Amniotic epithelial cell (primary cell): ENCODE measurements at regions not wholly inside any gene's neighbourhood (a gene's known extent, or its start where the extent isn't known, plus 50 kb on each side); places are given as distances from the start of the nearest gene placed in this dataset.
A peak's percentile ranks its signal among the peaks of the same experiment; 100 is the strongest.

Source experiments
- DNase-seq: peaks from one replicate; pipeline ENCODE4 v3.0.0-alpha.2; 2010; ENCODE audit warnings: low read depth

DNA sequence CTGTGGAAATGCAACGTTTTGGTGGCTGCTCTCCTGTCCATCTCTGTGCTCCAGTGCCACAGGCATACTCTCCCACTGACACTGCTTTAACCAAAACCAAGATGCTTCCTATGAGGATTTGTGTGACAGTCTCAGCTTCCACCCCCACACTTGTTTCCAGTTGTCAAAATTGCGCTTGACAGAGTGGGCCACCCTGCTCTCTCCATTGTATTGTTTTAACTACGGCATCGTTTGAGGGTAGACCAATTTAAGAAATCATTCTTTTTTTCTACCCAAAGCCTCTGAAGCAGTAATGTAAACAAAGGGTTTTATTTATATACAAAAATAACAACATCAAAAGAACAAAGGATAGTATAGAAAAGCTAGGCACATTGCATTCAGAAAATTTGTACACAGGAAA, 178.0 kb downstream of the INHBA start:
- DNase-seq: no peak

DNA sequence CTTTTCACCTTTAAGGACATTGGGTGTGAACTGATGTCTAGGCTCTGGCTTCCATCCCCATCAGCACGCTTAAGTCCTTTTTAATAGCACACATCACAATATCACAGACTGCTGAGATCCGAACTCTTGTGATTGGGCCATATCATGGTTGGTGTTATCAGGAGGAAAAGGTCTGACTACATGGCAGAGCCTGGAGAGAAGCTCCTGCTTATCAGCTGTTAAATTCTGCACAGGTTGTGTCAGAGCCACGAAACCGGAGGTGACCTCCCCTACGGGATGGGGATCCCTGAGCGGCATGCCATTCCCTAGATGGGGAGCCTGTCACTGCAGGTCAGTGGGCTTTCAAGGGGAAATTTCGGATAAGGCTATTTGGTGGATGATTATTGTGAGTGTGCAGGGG, 182.4 kb downstream of the INHBA start:
- DNase-seq: no peak

DNA sequence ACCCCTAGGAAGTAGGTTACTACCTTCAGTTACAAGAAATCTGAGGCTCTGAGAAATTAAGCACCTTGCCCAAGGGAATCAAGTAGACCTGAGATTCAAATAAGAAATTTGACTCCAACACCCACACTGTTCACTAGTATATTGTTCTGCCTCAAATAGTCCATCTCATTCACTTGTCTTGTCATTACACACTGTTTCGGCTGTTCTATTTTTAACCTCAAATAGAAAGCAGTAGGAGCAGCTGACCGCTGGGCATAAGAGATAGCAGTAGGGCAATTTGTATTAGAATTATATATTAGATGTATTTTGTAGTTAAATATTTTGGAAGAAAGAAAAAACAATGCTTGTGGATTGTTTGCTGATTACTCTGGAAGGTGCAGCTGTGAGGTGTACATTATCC, 185.1 kb downstream of the INHBA start:
- DNase-seq: no peak

DNA sequence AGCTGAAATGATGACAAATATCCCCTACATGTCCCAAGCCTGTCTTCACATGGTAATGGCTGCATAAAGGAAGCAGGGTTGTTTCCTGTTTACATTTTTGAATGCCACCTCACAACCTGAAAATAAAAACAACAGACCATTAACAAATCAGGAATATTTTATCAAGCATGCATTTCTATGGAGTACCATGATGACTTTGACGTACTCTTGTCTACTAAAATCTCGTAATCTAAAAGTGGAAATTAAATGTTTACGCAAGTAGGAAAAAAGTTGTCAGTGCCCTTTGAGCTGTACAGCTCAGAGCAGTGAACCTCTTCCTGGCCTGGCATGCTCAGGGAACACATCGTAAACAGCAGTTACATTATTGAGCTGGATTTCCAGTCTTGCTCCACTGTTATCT, 194.1 kb downstream of the INHBA start:
- peak; percentile 17 for DNase-seq

DNA sequence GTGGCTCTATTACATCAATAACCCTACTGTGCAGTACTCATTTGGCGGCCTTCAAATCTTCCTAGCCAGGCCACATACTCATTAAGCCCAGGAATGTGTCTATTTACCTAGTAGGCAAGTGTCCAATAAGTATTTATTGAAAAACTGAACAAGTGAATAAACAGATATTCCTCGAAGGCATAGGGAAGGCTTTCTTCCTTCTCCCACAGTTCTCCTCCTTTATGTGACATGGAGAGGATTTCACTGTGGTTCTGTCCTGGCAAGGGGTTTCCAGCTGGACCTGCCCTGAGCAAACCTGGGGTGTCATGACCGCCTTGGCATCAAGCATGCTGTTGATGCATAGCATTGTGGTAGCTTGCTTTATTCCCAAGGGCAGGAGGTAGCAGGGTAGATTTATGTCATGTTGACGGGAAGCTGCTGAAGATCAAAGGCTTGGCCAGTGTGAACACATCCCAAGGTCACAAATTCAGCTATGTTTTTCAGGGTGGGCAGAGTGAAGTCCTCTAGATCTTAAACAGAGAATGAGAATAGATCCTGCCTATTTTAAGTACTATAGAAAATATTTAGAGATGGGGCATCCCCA, 195.1 kb downstream of the INHBA start:
- no peak for DNase-seq

DNA sequence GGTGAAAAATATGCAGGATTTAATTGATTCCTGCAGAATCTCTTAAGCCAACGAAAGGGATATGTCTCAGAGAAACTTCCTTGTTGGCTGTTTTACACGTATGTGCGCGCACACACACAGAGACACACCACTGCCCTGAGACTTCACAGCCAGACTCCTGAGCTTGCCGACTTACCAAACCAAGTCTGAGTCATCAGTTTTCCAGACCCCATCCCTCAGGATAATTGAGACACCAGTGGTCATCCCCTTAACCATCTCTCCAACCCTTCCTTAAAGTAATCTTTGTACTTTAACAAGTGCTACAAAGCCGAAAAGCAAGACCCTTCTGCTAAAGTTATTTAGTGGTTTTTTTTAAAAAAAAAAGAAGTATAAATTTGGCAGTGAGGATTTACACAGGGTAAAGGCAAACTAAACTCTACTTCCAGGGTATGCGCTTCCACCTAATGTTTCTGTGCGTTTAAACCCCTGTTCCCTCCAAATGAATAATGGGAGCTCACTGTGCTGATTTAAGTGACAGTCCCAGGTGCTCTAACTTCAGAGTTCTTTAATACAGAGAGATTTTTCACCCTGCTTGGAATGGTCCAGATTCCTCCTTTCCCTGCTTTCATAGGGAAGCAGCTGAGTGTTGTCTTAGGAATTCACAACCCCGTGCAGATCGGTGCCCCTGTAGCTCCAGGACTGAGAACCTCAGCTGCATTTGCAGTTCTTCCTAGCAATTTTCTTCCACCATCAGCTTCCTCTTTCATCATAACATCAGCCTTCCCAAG, 198.5 kb downstream of the INHBA start:
- no peak for DNase-seq

DNA sequence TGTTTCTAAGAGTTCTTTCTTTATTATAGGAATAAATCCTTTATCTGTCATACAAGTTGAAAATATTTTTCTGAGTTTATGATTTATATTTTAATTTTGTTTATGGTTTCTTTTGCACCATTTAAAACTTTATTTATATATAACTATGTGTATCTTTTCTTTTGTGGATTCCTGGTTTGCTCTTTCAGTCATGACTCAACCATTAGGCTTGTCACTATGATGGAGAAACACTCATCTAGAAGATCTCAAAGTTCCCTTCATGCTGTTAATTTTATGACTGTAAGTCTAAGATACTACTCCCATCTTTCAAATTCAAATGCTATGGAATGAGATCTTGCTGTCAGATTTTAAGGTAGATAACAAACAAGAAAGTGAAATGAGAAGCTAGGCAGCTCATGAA, 199.5 kb downstream of the INHBA start:
- peak; percentile 41 for DNase-seq

DNA sequence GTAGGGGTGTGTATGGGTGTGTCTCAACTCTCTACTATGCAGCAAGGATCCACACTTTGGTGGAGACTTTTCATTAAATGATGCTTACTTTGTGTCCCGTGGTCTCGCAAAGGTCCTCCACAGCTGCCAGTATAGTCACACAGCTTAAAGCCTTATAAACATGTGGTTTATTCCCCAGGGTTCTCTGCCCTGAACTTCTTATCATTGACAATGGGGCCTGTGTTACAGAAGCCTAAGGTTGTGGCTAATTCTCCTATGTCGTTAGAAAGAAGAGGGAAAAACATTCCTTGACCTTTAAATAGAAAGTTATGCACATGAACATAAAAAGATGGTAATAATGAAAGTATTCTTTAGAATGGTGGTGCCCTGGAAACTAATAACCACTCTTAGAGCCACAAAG, 201.4 kb downstream of the INHBA start:
- no peak for DNase-seq

DNA sequence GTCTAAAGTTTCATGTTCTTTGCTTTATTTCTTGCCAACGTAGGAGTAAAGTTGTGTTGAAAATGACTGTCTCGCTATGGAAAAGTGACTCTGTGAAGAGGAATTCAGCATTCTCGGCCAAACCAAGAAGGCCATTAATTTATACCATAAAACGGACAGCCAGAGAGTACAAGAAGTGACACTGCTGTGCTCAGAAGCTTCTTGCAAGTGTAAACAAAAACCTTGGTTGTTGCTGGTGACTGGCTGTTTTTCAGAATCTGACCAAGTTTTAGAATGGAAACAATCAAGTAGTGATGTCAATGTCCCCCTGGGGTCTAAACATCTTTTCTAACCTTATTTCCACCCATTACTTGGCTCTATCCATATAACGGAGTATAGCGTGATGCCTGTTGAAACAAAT, 201.9 kb downstream of the INHBA start:
- DNase-seq: no peak

DNA sequence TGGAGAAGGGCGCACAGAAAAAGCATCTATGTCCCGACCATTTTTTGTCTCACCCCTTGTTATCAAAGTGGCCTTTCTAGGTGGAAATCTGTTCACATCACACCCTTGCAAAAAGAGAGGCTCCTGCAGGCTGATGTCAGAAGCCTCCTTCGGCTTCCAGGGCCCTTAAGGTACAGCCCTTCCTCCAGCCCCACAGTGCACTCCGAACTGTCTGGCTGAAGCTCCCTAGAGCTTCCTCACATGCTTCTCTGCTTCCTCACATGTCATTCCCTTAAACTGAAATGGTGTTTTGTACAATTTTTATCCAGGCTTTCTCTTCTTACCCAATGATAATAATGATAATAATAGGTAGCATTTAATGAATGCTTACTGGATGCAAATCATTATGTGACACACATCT, 210.3 kb downstream of the INHBA start:
- no peak for DNase-seq

DNA sequence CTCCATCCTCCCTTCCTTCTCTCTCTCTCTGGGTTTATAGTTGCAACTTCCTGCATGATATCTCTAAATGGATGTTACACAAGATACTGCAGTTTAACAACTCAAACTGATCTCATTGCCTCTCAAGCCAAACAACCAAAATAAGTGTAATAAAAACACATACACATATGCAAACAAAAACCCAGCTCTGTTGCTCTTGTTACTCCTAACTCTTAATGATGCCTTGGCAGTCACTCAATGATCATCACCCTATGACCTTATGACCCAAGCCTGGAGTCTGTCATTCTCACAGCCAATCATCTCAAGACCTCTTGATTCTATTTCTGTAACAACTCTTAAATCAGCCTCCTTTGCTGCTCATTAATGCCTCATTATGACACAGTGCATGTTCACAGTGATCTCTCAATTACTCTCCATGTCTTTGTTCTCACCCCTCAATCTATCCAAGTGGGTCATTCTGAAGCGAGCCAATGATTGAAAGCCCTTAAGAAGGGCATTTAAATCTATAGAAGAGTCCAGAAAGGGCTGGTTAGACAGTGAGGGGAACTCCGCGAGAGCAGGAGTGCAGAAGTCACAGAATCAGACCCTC, 210.9 kb downstream of the INHBA start:
- peak; percentile 47 for DNase-seq

DNA sequence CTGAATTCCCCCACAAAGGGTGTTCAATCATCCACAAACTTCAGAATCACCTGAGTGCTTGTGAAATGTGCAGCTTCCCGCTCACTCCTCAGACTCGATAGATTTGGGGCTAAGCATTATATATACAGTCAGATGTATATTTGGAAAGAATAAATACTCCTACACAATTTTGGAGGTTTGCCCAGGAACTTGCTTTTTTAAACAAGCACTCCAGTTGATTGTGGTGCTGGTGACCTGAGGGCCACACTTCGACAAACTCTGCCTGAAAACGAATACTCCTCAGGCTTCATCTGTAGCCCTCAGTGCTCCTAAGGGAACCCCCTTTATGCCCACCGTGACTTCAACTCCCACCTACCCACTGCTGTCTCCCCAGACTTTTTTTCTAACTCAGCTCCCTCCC, 211.6 kb downstream of the INHBA start:
- DNase-seq: no peak

DNA sequence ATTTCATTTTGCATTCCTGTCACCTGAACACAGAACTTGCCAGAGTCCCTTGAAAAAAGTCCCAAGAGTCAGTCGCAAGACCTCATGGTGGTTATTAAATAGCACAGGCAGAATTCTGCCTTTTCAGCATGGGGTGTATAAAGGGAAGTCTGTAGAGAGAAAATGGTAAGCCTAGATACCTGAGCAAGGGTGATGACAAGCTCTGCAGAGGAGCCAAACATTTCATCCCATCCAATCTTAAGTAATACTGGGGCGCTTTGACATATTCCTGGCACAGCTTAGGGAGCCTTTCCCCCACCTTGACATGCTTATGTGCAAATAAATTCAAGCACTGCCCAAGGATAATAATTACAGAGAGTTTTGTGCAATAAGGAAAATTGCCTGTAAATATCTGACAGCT, 213.0 kb downstream of the INHBA start:
- DNase-seq: no peak

DNA sequence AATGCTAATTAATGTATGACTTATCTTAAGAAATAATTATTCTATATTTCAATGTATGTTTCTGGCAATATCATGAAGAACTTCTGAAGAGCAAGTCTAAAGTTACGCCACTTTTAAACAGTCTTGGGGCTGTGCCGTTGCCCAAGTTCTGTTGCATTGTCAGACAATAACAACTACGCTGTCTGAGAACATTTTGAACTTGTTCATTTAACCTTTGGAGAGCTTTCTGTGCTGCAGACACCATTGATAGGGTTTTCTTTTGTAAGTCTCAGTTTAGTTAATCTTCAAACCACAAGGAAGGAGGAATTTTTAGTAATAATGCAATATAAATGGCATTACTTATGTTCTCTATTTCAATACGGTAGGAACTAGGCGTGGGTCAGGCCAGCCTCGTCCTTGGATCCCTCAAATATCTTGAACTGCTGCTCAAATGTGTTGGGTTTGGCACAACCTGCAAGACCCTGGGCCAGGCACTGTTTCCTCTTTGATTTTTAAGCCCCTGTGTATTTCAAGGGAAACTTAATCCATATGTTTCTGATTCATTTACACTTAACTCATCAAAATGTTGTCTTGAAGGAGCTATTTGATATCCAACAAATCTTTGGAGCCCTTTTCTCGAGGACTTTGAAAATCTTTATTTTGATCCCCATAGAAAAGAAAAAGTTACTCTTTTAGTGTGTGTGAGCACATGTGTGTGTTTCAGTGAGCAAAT, 215.5 kb downstream of the INHBA start:
- peak; percentile 47 for DNase-seq

DNA sequence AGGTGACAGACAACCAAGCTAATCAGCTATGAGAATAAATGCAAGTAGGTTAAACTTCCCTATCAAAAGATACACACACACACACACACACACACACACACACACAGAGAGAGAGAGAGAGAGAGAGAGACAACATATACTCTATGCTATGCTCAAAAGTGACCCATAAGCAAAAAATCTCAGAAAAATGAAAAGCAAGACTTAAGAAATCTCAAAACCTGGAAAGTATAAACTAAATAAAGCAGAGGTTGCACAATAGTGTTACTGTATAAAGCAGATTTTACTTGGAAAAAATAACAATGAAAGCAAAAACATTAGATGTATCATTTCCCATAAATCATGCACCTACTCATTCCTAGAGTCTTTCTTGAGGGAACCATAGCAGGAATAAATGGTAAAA, 221.5 kb downstream of the INHBA start:
- DNase-seq: peak; percentile 42

DNA sequence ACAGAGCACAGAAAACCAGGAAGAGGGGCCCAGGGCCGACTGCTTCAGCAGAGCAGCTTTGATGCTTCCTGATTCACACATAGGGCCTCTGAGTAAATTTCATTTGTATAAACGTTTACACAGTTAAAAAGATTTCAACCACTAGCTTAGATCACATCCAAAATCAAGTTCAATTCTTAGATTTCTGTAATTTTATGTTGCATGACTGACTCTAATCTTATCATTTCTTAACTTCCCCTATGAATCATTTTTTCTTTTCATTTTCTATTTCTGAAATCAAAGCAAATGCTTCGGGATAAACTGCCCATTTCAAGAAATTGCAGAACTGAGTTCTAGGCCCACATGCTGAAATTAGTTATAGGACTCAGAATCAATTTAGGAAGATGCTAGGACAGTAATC, 224.7 kb downstream of the INHBA start:
- peak; percentile 17 for DNase-seq

DNA sequence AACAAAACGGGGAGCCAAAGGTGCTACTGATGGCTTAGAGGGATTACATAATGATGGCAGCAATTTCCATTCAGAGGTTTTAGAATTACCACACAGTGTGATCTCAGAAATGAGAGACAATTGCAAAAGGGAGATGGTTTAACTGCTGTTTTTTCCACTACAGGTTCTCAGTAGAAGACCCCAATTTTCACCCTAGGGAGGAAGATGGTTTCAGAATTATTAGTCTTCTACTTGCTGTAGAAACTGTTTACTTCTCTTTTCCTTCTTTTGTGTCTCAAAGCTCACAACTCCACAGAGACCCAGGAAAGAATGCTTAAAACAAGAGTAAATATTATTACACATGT, 226.5 kb downstream of the INHBA start:
- DNase-seq: no peak

DNA sequence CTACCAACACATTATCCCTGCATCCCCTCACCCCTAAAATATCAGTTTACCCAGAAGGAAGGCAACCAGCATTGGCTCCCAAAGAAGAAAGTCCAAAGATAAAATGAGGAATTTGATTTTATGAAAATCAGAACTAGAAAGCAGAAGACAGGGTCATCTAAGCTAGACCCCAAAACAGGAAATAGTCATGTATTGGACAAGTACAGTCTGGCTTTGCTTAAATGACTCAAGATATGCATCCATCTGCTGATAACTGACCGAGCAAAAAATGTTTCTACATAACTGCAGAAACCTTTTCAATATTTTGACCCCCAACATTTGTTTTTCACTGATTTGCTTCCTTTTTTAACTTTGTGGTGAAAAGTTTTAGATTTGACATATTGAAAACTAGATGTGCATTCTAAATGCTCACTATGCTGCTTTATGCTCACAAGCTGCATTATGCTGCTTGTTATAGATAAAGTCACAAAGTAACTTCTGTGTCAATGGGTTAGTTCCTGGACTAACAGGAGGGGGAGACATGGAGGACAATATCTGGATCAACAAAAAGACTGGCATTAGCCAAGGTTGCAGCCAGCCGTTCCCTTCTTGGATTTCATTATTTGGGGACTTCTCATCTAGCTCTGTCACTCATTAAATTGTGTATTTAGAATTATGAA, 227.0 kb downstream of the INHBA start:
- no peak for DNase-seq

DNA sequence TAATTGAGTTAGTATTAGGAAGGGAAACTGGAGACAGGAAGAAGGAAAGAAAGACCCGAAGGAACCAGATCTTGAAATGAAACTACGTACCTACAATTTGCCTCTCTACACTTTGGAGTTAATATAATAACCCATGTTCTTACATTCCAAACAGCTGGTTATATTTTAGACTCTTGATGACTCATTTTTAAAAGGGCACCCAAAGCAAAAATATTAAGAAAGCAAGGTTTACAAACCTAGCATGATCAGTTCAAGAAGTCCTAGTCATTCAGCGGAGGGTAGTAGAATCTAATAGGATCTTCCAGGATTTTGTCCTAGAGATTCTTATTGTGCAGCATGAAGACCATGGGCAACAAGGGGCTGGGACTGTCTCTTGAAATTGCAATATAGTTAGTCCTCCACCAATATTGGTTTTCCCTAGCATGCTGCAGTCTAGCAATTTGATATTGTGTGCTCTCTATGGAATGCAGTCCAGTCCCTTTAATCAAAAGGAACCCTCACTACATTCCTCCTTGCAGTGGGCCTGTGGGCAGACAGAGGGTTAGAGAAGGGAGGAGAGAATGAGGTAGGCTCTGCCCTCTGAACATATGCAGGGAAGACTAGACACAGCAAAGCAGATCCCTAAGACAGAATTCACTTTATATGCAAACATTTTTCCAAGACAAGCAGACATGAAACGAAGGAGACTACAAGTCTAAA, 230.3 kb downstream of the INHBA start:
- no peak for DNase-seq

DNA sequence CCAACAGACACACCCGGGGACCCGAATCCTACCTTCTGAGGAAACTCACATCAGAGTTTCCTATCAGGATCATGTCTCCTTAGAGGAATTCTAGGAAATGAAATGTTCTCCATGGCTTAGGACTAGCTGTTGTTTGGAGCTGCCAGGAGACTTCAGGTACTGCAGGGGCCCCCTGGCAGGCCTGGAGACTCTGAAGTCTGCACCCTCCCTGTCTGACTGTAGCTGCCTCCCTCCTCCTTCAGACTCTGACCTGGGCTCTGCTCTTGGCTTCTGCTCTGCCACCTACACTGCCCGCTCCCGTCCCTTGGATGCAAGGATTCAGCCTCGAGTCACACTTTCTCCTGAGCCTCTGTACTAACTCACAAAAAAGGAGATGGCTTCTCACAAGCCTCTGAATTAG, 232.8 kb downstream of the INHBA start:
- no peak for DNase-seq

DNA sequence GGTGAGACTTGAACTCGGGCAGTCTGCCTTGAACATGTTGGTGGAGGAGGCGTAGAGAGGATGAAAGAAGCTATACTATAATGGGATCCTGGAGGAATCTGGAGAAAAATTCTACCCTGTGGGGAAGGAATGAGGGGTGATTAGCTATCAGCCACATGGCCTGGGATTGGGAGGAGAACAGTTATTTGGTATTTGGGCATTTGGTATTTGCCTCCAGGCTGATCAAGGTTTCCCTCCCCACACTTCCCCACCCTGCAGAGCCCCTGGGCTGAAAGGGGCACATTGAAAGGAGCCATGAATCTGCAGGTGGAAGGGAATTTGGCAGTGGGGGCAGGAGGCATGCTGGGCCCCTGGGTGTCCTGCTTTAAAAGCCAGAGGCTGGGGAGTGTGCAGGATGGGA, 235.3 kb downstream of the INHBA start:
- DNase-seq: no peak

DNA sequence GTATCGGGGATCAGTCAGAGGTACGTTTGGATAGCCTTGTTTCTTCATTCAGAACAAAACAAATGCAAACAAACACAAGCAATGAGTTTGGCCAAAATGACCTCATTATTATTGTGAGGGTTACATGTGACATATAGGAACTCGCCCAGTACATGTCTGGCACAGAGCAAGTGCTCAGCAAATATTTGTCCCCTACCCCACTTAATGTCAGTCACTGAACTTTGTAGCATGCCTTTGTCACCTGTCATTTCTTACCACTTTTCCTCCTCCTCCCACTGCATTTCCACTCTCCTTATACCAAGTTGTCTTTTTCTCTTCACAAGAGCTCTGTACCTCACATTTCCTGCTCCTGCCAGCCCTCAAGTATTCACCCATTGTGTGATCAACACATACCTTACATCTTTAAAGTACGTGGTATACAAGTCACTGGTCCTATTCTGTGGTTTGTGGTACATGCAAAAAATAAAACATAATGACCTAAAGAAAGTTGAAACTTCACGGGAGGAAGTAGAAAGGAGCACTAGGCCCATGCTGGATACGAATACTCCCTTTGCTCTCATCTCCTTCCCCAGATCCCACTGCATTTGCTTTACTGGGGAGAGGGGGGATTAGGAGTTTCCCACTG, 236.0 kb downstream of the INHBA start:
- DNase-seq: no peak
